IMR-90 (cell line): ENCODE measurements at regions not wholly inside any gene's neighbourhood (a gene's known extent, or its start where the extent isn't known, plus 50 kb on each side); places are given as distances from the start of the nearest gene placed in this dataset.

ENCODE experiments used
- ATAC-seq: fragments of 200-7000 bp; cut with Tn5 transposase; 2 replicates; pipeline ENCODE4 v1.9.1; 2020; ENCODE audit warnings: low read depth, mild to moderate bottlenecking, moderate library complexity
- BruUV-seq: library from RNA; stranded (reverse); fragments of 400-500 nt; replicated peaks from 2 replicates; lab custom pipeline; 2021; lab: Mats Ljungman, UMichigan
- CTCF ChIA-PET: fragments of 300-600 bp; formaldehyde crosslinking; extraction: SDS; loops from one replicate; lab custom pipeline; 2021; ENCODE audit warnings: antibody characterized with exemption; lab: Yijun Ruan, JAX
- POLR2A ChIA-PET: fragments of 300-600 bp; sonication (Branson Sonifier 250); formaldehyde crosslinking; loops from one replicate; lab custom pipeline; 2022; ENCODE audit warnings: antibody characterized with exemption; ENCODE audit not compliant: unreplicated experiment; lab: Charles Lee
- DNase-seq: peaks from one replicate; pipeline ENCODE4 v3.0.0; 2013
- H2AFZ ChIP-seq: replicated peaks from 2 replicates; pipeline ENCODE3; 2013; ENCODE audit warnings: low read length, mild to moderate bottlenecking; ENCODE audit not compliant: poor library complexity
- H2AK5ac ChIP-seq: 2 replicates; pipeline ENCODE4 v1.6.1; 2013; ENCODE audit warnings: low read depth, low read length, inconsistent platforms
- H2AK9ac ChIP-seq: replicated peaks from 2 replicates; pipeline ENCODE3; 2013; ENCODE audit warnings: mild to moderate bottlenecking, low read depth, low read length, moderate library complexity; ENCODE audit not compliant: poor library complexity
- H2BK120ac ChIP-seq: 2 replicates; pipeline ENCODE4 v1.6.1; 2013; ENCODE audit warnings: low read depth, low read length, inconsistent platforms
- H2BK15ac ChIP-seq: 3 replicates; pipeline ENCODE4 v1.6.1; 2013; ENCODE audit warnings: low read depth, low read length, inconsistent platforms
- H2BK20ac ChIP-seq: 2 replicates; pipeline ENCODE4 v1.6.1; 2013; ENCODE audit warnings: low read depth, mild to moderate bottlenecking, inconsistent platforms, low read length, moderate library complexity
- H2BK5ac ChIP-seq: 2 replicates; pipeline ENCODE4 v1.6.1; 2013; ENCODE audit warnings: mild to moderate bottlenecking, low read depth, low read length, inconsistent platforms; ENCODE audit not compliant: poor library complexity, severe bottlenecking
- H3K14ac ChIP-seq: replicated peaks from 2 replicates; pipeline ENCODE4 v1.6.1; 2013; ENCODE audit warnings: low read depth, low read length, inconsistent platforms
- H3K18ac ChIP-seq: 2 replicates; pipeline ENCODE4 v1.6.1; 2013; ENCODE audit warnings: low read depth, low read length, control low read depth
- H3K23ac ChIP-seq: 2 replicates; pipeline ENCODE4 v1.6.1; 2013; ENCODE audit warnings: low read depth, low read length, inconsistent platforms
- H3K27ac ChIP-seq: 2 replicates; pipeline ENCODE4 v1.5.1; 2013; ENCODE audit warnings: mild to moderate bottlenecking, control low read depth, low read length; ENCODE audit not compliant: insufficient read depth
- H3K27me3 ChIP-seq: 2 replicates; pipeline ENCODE4 v1.6.1; 2013; ENCODE audit warnings: low read length; ENCODE audit not compliant: control insufficient read depth, insufficient read depth
- H3K36me3 ChIP-seq: 2 replicates; pipeline ENCODE4 v1.6.1; 2013; ENCODE audit warnings: low read length, mixed read lengths; ENCODE audit not compliant: control insufficient read depth, insufficient read depth
- H3K4ac ChIP-seq: 2 replicates; pipeline ENCODE4 v1.6.1; 2013; ENCODE audit warnings: low read depth, low read length, inconsistent platforms
- H3K4me1 ChIP-seq: 2 replicates; pipeline ENCODE4 v1.6.1; 2013; ENCODE audit warnings: low read length, mixed read lengths; ENCODE audit not compliant: control insufficient read depth, insufficient read depth
- H3K4me2 ChIP-seq: 2 replicates; pipeline ENCODE4 v1.6.1; 2013; ENCODE audit warnings: low read depth, mild to moderate bottlenecking, control low read depth, low read length, moderate library complexity
- H3K4me3 ChIP-seq: 2 replicates; pipeline ENCODE4 v1.5.1; 2013; ENCODE audit warnings: low read depth, mild to moderate bottlenecking, control low read depth, low read length, moderate library complexity; ENCODE audit not compliant: insufficient read depth
- H3K56ac ChIP-seq: 2 replicates; pipeline ENCODE4 v1.6.1; 2013; ENCODE audit warnings: low read length, inconsistent platforms; ENCODE audit not compliant: insufficient read depth; ENCODE audit errors: extremely low read depth
- H3K79me1 ChIP-seq, 2 experiments: 2 replicates each; pipeline ENCODE4 v1.6.1; 2013; ENCODE audit warnings: low read length in 2 of 2, inconsistent platforms in 1 of 2, low read depth in 1 of 2
- H3K9ac ChIP-seq: 2 replicates; pipeline ENCODE4 v1.6.1; 2013; ENCODE audit warnings: low read depth, low read length, control low read depth
- H3K9me1 ChIP-seq: 2 replicates; pipeline ENCODE4 v1.6.1; 2013; ENCODE audit warnings: low read length, inconsistent platforms; ENCODE audit not compliant: insufficient read depth
- H3K9me3 ChIP-seq: 2 replicates; pipeline ENCODE4 v1.6.1; 2013; ENCODE audit warnings: low read length; ENCODE audit not compliant: control insufficient read depth, insufficient read depth
- H4K20me1 ChIP-seq: 2 replicates; pipeline ENCODE4 v1.6.1; 2013; ENCODE audit warnings: low read length, inconsistent platforms; ENCODE audit not compliant: insufficient read depth
- H4K5ac ChIP-seq: 2 replicates; pipeline ENCODE4 v1.6.1; 2013; ENCODE audit warnings: mild to moderate bottlenecking, low read depth, low read length, control low read depth
- H4K8ac ChIP-seq, 2 experiments: 2 replicates each; pipeline ENCODE4 v1.6.1; 2013; ENCODE audit warnings: low read depth in 2 of 2, low read length in 2 of 2, control low read depth in 1 of 2, inconsistent platforms in 1 of 2
- H4K91ac ChIP-seq: 2 replicates; pipeline ENCODE4 v1.6.1; 2013; ENCODE audit warnings: low read depth, low read length, inconsistent platforms; ENCODE audit not compliant: insufficient read depth
- CHD1 ChIP-seq: IDR thresholded peaks from 2 replicates; pipeline ENCODE4 v1.6.1; 2012; ENCODE audit warnings: low read depth, low read length, improper control_type of control experiment
- MXI1 ChIP-seq: IDR thresholded peaks from 2 replicates; pipeline ENCODE4 v1.6.1; 2012; ENCODE audit warnings: low read depth, mild to moderate bottlenecking, low read length, moderate library complexity, borderline replicate concordance
- NFE2L2 ChIP-seq: fragments of 150-350 bp; IDR thresholded peaks from 2 replicates; pipeline ENCODE4 v1.6.1; 2016; ENCODE audit warnings: low read depth, mild to moderate bottlenecking, low read length
- POLR2A ChIP-seq: IDR thresholded peaks from 2 replicates; pipeline ENCODE4 v1.6.1; 2012; ENCODE audit warnings: mild to moderate bottlenecking, low read depth, low read length
- RFX5 ChIP-seq: IDR thresholded peaks from 2 replicates; pipeline ENCODE4 v1.8.0; 2012; ENCODE audit warnings: low read depth, mild to moderate bottlenecking, low read length, moderate library complexity
- WGBS, 2 experiments: methylation state at CpG; one replicate each; pipeline versions ENCODE4 v1.1.5 to v1.1.7; 2013; ENCODE audit warnings: missing lambda C conversion rate in 2 of 2; ENCODE audit not compliant: insufficient read length in 1 of 2; ENCODE audit errors: extremely low coverage in 2 of 2; 5-methylcytosine and 5-hydroxymethylcytosine counted together
- dilution Hi-C: fragments of 300-500 bp; cut with HindIII; formaldehyde crosslinking; loops from one replicate; pipeline ENCODE4 v1.14.3; 2018; ENCODE audit warnings: low sequenced_read_pairs; ENCODE audit not compliant: unreplicated experiment
- in situ Hi-C: fragments of 300-500 bp; cut with MboI; formaldehyde crosslinking; loops from 3 replicates; pipeline ENCODE4 v1.14.3; 2019; ENCODE audit warnings: low sequenced_read_pairs, inconsistent platforms, mixed read lengths
- intact Hi-C: fragments of 100-400 bp; cut with micrococcal nuclease; formaldehyde crosslinking; loops from 2 replicates; pipeline ENCODE4 v1.10.0; 2022
- TF ChIP-seq, protein P1 (sequence below): fragments of 150-350 bp; IDR thresholded peaks from 2 replicates; pipeline ENCODE4 v1.6.1; 2017; ENCODE audit warnings: mild to moderate bottlenecking, antibody characterized with exemption, low read length, low read depth

GRCh38 chr15:31251165-31251564, 75.5 kb upstream of the KLF13 start:
- ChIA-PET CTCF (no interaction called here), POLR2A (no interaction called here)
- no peak for ATAC-seq
- no peak overlapping the region for H2BK120ac ChIP-seq
- H3K27ac ChIP-seq: no peak overlapping the region
- no peaks in the 10 kb centered on the region for H3K9me1 ChIP-seq
- H3K4me2 ChIP-seq: no peak overlapping the region
- H3K9me3 ChIP-seq: peaks cover 2% of the 10 kb centered on the region; the same call in 1 of the 2 replicates
- H3K27me3 ChIP-seq: peaks cover 35% of the 10 kb centered on the region
- no TSS peak for BruUV-seq
- no peak overlapping the region for H2BK15ac ChIP-seq
- H4K8ac ChIP-seq: no peak overlapping the region
- no peaks in the 10 kb centered on the region for H3K36me3 ChIP-seq
- DNase-seq: no peak
- dilution Hi-C loops: no loop called here
- H4K5ac ChIP-seq: no peak overlapping the region
- no peak overlapping the region for H2BK5ac ChIP-seq
- H2AK5ac ChIP-seq: no peak overlapping the region
- no peak overlapping the region for H3K9ac ChIP-seq
- no peak for TF ChIP-seq CHD1
- no peak for TF ChIP-seq POLR2A
- TF ChIP-seq MXI1: no peak
- TF ChIP-seq, protein P1, sequence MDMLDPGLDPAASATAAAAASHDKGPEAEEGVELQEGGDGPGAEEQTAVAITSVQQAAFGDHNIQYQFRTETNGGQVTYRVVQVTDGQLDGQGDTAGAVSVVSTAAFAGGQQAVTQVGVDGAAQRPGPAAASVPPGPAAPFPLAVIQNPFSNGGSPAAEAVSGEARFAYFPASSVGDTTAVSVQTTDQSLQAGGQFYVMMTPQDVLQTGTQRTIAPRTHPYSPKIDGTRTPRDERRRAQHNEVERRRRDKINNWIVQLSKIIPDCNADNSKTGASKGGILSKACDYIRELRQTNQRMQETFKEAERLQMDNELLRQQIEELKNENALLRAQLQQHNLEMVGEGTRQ: no peak
- TF ChIP-seq RFX5: no peak
- no peak for TF ChIP-seq NFE2L2
- no peak overlapping the region for H3K23ac ChIP-seq
- H2AK9ac ChIP-seq: no peak overlapping the region
- WGBS, 2 experiments: 40% methylated on average over 1 of the region's 7 CpGs; no CpG with 5 or more reads in 1 of the 2 experiments
- H4K91ac ChIP-seq: no peak overlapping the region
- intact Hi-C loops: no loop called here
- in situ Hi-C loops: no loop called here
- no peak overlapping the region for H3K56ac ChIP-seq
- no peak overlapping the region for H3K4me3 ChIP-seq
- H3K4ac ChIP-seq: no peak overlapping the region
- no peaks in the 10 kb centered on the region for H3K4me1 ChIP-seq
- H3K18ac ChIP-seq: no peak overlapping the region
- no peak overlapping the region for H2AFZ ChIP-seq
- H3K79me1 ChIP-seq: no peaks in the 10 kb centered on the region
- H3K14ac ChIP-seq: no peak overlapping the region
- no peaks in the 10 kb centered on the region for H4K20me1 ChIP-seq
- H2BK20ac ChIP-seq: no peak overlapping the region
